Natural killer cell (primary cell): ENCODE measurements at regions not wholly inside any gene's neighbourhood (a gene's known extent, or its start where the extent isn't known, plus 50 kb on each side); places are given as distances from the start of the nearest gene placed in this dataset.

ENCODE experiments used
- ATAC-seq, 3 donors: fragments of 150-1000 bp in 2 of 3; fragments of 200-7000 bp in 1 of 3; cut with Tn5 transposase; 1 replicate in 1 of 3; 2 replicates in 2 of 3; pipeline ENCODE4 v1.10.0; 2021; ENCODE audit warnings: mild to moderate bottlenecking in 2 of 3, moderate library complexity in 2 of 3
- DNase-seq, 2 donors: peaks; one replicate each; pipeline versions ENCODE4 v3.0.0 to v3.0.0-alpha.2; 2013 to 2021; ENCODE audit warnings: mixed read lengths in 1 of 2
- H3K27ac ChIP-seq: one replicate; pipeline ENCODE4 v1.5.1; 2013; ENCODE audit warnings: mild to moderate bottlenecking, low read length
- H3K27me3 ChIP-seq: one replicate; pipeline ENCODE4 v1.6.1; 2013; ENCODE audit warnings: low read length; ENCODE audit not compliant: control insufficient read depth, insufficient read depth
- H3K36me3 ChIP-seq: one replicate; pipeline ENCODE4 v1.6.1; 2013; ENCODE audit warnings: low read length; ENCODE audit not compliant: control insufficient read depth, insufficient read depth
- H3K4me1 ChIP-seq: one replicate; pipeline ENCODE4 v1.6.1; 2013; ENCODE audit warnings: low read length; ENCODE audit not compliant: control insufficient read depth, insufficient read depth
- H3K4me3 ChIP-seq: one replicate; pipeline ENCODE4 v1.5.1; 2013; ENCODE audit warnings: low read length
- H3K9me3 ChIP-seq: one replicate; pipeline ENCODE4 v1.6.1; 2013; ENCODE audit warnings: low read length; ENCODE audit not compliant: control insufficient read depth, insufficient read depth
- H3K27ac Mint-ChIP-seq, 2 donors: one replicate each; pipeline ENCODE4 v1.8.0; 2022; ENCODE audit warnings: mild to moderate bottlenecking in 2 of 2, mixed read lengths in 2 of 2, moderate library complexity in 1 of 2
- H3K27me3 Mint-ChIP-seq, 2 donors: one replicate each; pipeline ENCODE4 v1.8.0; 2022; ENCODE audit warnings: low read depth in 2 of 2, mixed read lengths in 2 of 2
- H3K36me3 Mint-ChIP-seq: one replicate; pipeline ENCODE4 v1.8.0; 2022; ENCODE audit warnings: mixed read lengths
- H3K4me1 Mint-ChIP-seq, 2 donors: one replicate each; pipeline ENCODE4 v1.8.0; 2022; ENCODE audit warnings: mixed read lengths in 2 of 2
- H3K4me3 Mint-ChIP-seq: one replicate; pipeline ENCODE4 v1.8.0; 2022; ENCODE audit warnings: mild to moderate bottlenecking, moderate library complexity, mixed read lengths
- H3K9me3 Mint-ChIP-seq, 2 donors: one replicate each; pipeline ENCODE4 v1.8.0; 2022; ENCODE audit warnings: mixed read lengths in 2 of 2
- WGBS: methylation state at CpG from one replicate; pipeline ENCODE4 v1.1.7; 2013; ENCODE audit warnings: missing lambda C conversion rate; ENCODE audit not compliant: insufficient coverage; 5-methylcytosine and 5-hydroxymethylcytosine counted together
- intact Hi-C: fragments of 100-400 bp; cut with micrococcal nuclease; formaldehyde crosslinking; loops from one replicate; pipeline ENCODE4 v1.14.2; 2022
- TF ChIP-seq, protein P1 (sequence below): fragments of 200-600 bp; IDR thresholded peaks from one replicate; pipeline ENCODE4 v1.8.0; 2022; ENCODE audit warnings: antibody characterized with exemption

DNA sequence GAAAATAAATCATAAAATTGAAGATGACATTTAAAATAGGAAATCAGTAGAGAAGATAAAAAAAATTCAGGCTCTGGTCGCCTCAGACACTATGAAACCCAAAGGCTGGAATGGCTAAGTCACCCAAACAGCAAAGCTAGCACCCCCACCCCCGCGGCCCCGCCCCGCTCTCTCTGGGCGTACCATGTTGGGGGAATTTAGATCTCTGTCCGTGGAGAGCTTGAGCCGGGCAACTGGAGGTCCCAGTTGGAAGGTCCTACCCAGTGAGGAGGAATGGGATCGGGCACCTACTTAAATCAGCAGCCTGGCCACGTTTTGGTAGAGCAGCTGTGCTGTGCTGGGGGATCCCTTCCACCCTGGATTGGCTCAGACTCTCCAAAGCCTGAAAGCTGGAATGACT, 150.6 kb upstream of the ANKRD55 start:
- no peak for DNase-seq
- Histone ChIP-seq H3K4me3 (no peak overlapping the region), H3K36me3 (no peaks in the 10 kb centered on the region), H3K9me3 (no peaks in the 10 kb centered on the region), H3K27ac (no peak overlapping the region), H3K27me3 (peaks cover 2% of the 10 kb centered on the region), H3K4me1 (no peaks in the 10 kb centered on the region)
- WGBS = 87% methylated on average over 10 of the region's 10 CpGs
- ATAC-seq = no peak
- H3K4me3 Mint-ChIP-seq = no peak overlapping the region
- intact Hi-C loops = no loop called here
- no peak overlapping the region for H3K27ac Mint-ChIP-seq
- peaks cover 14 to 19% of the 10 kb centered on the region in 2 donors for H3K27me3 Mint-ChIP-seq
- H3K9me3 Mint-ChIP-seq = no peaks in the 10 kb centered on the region
- H3K4me1 Mint-ChIP-seq = no peaks in the 10 kb centered on the region
- TF ChIP-seq, protein P1, sequence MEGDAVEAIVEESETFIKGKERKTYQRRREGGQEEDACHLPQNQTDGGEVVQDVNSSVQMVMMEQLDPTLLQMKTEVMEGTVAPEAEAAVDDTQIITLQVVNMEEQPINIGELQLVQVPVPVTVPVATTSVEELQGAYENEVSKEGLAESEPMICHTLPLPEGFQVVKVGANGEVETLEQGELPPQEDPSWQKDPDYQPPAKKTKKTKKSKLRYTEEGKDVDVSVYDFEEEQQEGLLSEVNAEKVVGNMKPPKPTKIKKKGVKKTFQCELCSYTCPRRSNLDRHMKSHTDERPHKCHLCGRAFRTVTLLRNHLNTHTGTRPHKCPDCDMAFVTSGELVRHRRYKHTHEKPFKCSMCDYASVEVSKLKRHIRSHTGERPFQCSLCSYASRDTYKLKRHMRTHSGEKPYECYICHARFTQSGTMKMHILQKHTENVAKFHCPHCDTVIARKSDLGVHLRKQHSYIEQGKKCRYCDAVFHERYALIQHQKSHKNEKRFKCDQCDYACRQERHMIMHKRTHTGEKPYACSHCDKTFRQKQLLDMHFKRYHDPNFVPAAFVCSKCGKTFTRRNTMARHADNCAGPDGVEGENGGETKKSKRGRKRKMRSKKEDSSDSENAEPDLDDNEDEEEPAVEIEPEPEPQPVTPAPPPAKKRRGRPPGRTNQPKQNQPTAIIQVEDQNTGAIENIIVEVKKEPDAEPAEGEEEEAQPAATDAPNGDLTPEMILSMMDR = no peak
- H3K36me3 Mint-ChIP-seq = no peaks in the 10 kb centered on the region

GRCh38 chr5:56382896-56383295, 149.8 kb upstream of the ANKRD55 start:
- H3K36me3 Mint-ChIP-seq = no peaks in the 10 kb centered on the region
- ATAC-seq = no peak
- Histone ChIP-seq H3K27ac (no peak overlapping the region), H3K9me3 (no peaks in the 10 kb centered on the region), H3K4me1 (no peaks in the 10 kb centered on the region), H3K27me3 (no peaks in the 10 kb centered on the region), H3K4me3 (no peak overlapping the region), H3K36me3 (no peaks in the 10 kb centered on the region)
- peaks cover 14 to 19% of the 10 kb centered on the region in 2 donors for H3K27me3 Mint-ChIP-seq
- TF ChIP-seq, protein P1 = no peak
- H3K4me3 Mint-ChIP-seq = no peak overlapping the region
- H3K9me3 Mint-ChIP-seq = no peaks in the 10 kb centered on the region
- H3K4me1 Mint-ChIP-seq = no peaks in the 10 kb centered on the region
- WGBS = 41% methylated on average over 1 of the region's 1 CpG
- no peak overlapping the region for H3K27ac Mint-ChIP-seq
- intact Hi-C loops = no loop called here
- DNase-seq = no peak

- H3K4me1 ChIP-seq = no peaks in the 10 kb centered on the region
- no peaks in the 10 kb centered on the region for H3K36me3 Mint-ChIP-seq
- H3K4me3 Mint-ChIP-seq = no peak overlapping the region
- no peak for ATAC-seq
- TF ChIP-seq, protein P1 = no peak
- no peaks in the 10 kb centered on the region for H3K9me3 Mint-ChIP-seq
- peaks cover 8 to 11% of the 10 kb centered on the region in 2 donors for H3K27me3 Mint-ChIP-seq
- no peak overlapping the region for H3K4me3 ChIP-seq
- H3K9me3 ChIP-seq = peaks cover 5% of the 10 kb centered on the region
- no peak for DNase-seq
- H3K4me1 Mint-ChIP-seq = no peaks in the 10 kb centered on the region
- intact Hi-C loops = no loop called here
- H3K27ac Mint-ChIP-seq = no peak overlapping the region
- H3K27ac ChIP-seq = no peak overlapping the region
- no peaks in the 10 kb centered on the region for H3K36me3 ChIP-seq
- H3K27me3 ChIP-seq = no peaks in the 10 kb centered on the region
Observed at GRCh38 chr5:56377573-56377972, 144.4 kb upstream of the ANKRD55 start.

DNA sequence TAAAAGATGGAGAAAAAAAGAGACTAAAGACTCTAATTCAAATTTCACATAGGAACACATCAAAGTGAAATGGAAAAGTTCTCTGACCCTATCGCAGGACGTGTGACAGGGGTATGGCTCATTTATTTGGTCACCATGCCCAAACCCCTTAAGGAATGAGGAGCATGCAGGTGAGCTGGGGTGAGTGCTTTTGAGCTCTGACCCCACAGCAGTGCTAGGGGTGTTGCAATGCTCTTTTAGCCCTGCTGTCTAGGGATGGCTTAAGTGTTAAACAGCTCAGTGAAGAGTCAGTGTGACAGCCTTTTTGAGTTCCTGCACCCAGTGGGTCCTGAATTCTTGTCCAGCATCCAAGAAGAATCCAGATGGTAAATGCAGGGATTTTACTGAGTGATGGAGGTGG, 143.0 kb upstream of the ANKRD55 start:
- no peak overlapping the region for H3K4me3 Mint-ChIP-seq
- no peaks in the 10 kb centered on the region for H3K36me3 Mint-ChIP-seq
- no peak for DNase-seq
- H3K9me3 Mint-ChIP-seq = no peaks in the 10 kb centered on the region
- Histone ChIP-seq H3K9me3 (peaks cover 5% of the 10 kb centered on the region), H3K27ac (no peak overlapping the region), H3K4me1 (no peaks in the 10 kb centered on the region), H3K27me3 (no peaks in the 10 kb centered on the region), H3K36me3 (no peaks in the 10 kb centered on the region), H3K4me3 (no peak overlapping the region)
- TF ChIP-seq, protein P1 = no peak
- no peak overlapping the region for H3K27ac Mint-ChIP-seq
- H3K27me3 Mint-ChIP-seq = peaks cover 2 to 7% of the 10 kb centered on the region in 2 donors
- WGBS = 97% methylated on average over 2 of the region's 2 CpGs
- intact Hi-C loops = no loop called here
- no peaks in the 10 kb centered on the region for H3K4me1 Mint-ChIP-seq
- ATAC-seq = no peak
